IMR-90 (cell line): ENCODE measurements at regions not wholly inside any gene's neighbourhood (a gene's known extent, or its start where the extent isn't known, plus 50 kb on each side); places are given as distances from the start of the nearest gene placed in this dataset.

Experiments used
- BHLHE40 ChIP-seq: fragments of 150-350 bp; IDR thresholded peaks from 2 replicates; pipeline ENCODE4 v1.6.1; 2016; ENCODE audit warnings: mild to moderate bottlenecking, low read depth, low read length
- CEBPB ChIP-seq: IDR thresholded peaks from 2 replicates; pipeline ENCODE4 v1.6.1; 2012; ENCODE audit warnings: low read depth, low read length, improper control_type of control experiment
- CHD1 ChIP-seq: IDR thresholded peaks from 2 replicates; pipeline ENCODE4 v1.6.1; 2012; ENCODE audit warnings: low read depth, low read length, improper control_type of control experiment
- CTCF ChIP-seq: conservative IDR thresholded peaks from 2 replicates; pipeline ENCODE4 v1.5.1; 2012; ENCODE audit warnings: mild to moderate bottlenecking, low read depth, low read length, improper control_type of control experiment
- FOS ChIP-seq: fragments of 150-350 bp; IDR thresholded peaks from 2 replicates; pipeline ENCODE4 v1.6.1; 2016; ENCODE audit warnings: low read depth, low read length
- MAZ ChIP-seq: IDR thresholded peaks from 2 replicates; pipeline ENCODE4 v1.6.1; 2012; ENCODE audit warnings: low read depth, mild to moderate bottlenecking, low read length, improper control_type of control experiment, moderate library complexity, borderline replicate concordance
- MXI1 ChIP-seq: IDR thresholded peaks from 2 replicates; pipeline ENCODE4 v1.6.1; 2012; ENCODE audit warnings: low read depth, mild to moderate bottlenecking, low read length, moderate library complexity, borderline replicate concordance
- NFE2L2 ChIP-seq: fragments of 150-350 bp; IDR thresholded peaks from 2 replicates; pipeline ENCODE4 v1.6.1; 2016; ENCODE audit warnings: low read depth, mild to moderate bottlenecking, low read length
- POLR2A ChIP-seq: IDR thresholded peaks from 2 replicates; pipeline ENCODE4 v1.6.1; 2012; ENCODE audit warnings: mild to moderate bottlenecking, low read depth, low read length
- RAD21 ChIP-seq: IDR thresholded peaks from 2 replicates; pipeline ENCODE4 v1.6.1; 2012; ENCODE audit warnings: low read length, improper control_type of control experiment
- RCOR1 ChIP-seq: IDR thresholded peaks from 2 replicates; pipeline ENCODE4 v1.6.1; 2012; ENCODE audit warnings: mild to moderate bottlenecking, low read length, improper control_type of control experiment; ENCODE audit not compliant: insufficient replicate concordance
- RFX5 ChIP-seq: IDR thresholded peaks from 2 replicates; pipeline ENCODE4 v1.8.0; 2012; ENCODE audit warnings: low read depth, mild to moderate bottlenecking, low read length, moderate library complexity
- SMC3 ChIP-seq: fragments of 150-350 bp; IDR thresholded peaks from 2 replicates; pipeline ENCODE4 v1.6.1; 2016; ENCODE audit warnings: low read depth, mild to moderate bottlenecking, antibody characterized with exemption, low read length, moderate library complexity
- USF2 ChIP-seq: fragments of 150-350 bp; IDR thresholded peaks from 2 replicates; pipeline ENCODE4 v1.6.1; 2017; ENCODE audit warnings: mild to moderate bottlenecking, antibody characterized with exemption, low read length, low read depth

- TF ChIP-seq MXI1 (no peak), CTCF (no peak), POLR2A (no peak), FOS (no peak), RCOR1 (no peak), RAD21 (no peak), CEBPB (no peak), NFE2L2 (no peak), RFX5 (no peak), MAZ (no peak), CHD1 (no peak), USF2 (no peak), SMC3 (no peak), BHLHE40 (no peak)
These were observed 2010.0 kb upstream of the WWC1 start for GRCh38 chr5:166281433-166281832.
